ENCODE measurements at regions not wholly inside any gene's neighbourhood (a gene's known extent, or its start where the extent isn't known, plus 50 kb on each side); places are given as distances from the start of the nearest gene placed in this dataset.

DNA sequence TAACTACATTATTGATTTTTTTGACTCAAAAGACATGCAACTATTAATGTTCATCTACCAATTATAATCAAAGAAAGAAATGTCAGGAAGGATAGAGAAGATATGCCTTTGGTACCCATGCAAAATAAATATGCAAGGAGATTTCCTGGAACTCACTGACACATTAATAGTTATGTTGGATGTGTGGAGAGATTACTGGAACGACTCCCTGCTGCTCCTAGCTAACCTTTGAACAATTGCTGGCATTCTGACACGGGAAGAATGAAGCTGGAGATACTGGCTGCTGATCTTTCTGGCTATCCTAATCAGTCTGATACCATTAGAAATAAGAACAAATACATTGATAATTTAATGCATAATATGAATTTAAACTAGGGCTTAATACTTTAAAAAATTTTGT lies 507.9 kb upstream of the NRG3 start:
- TF ChIP-seq, protein P1, sequence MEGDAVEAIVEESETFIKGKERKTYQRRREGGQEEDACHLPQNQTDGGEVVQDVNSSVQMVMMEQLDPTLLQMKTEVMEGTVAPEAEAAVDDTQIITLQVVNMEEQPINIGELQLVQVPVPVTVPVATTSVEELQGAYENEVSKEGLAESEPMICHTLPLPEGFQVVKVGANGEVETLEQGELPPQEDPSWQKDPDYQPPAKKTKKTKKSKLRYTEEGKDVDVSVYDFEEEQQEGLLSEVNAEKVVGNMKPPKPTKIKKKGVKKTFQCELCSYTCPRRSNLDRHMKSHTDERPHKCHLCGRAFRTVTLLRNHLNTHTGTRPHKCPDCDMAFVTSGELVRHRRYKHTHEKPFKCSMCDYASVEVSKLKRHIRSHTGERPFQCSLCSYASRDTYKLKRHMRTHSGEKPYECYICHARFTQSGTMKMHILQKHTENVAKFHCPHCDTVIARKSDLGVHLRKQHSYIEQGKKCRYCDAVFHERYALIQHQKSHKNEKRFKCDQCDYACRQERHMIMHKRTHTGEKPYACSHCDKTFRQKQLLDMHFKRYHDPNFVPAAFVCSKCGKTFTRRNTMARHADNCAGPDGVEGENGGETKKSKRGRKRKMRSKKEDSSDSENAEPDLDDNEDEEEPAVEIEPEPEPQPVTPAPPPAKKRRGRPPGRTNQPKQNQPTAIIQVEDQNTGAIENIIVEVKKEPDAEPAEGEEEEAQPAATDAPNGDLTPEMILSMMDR (IDR thresholded peaks at IDR 0.05; ENCODE audit: insufficient read depth, low read length) = no peak
- TF ChIP-seq POLR2AphosphoS5 (IDR thresholded peaks at IDR 0.05; ENCODE audit: low read depth) (no peak), REST (IDR thresholded peaks at IDR 0.05; ENCODE audit: insufficient replicate concordance, low read depth) (no peak), SPI1 (IDR thresholded peaks at IDR 0.05; ENCODE audit: borderline replicate concordance, low read depth) (no peak)

Data from HL-60 (cell line).